ENCODE measurements at regions not wholly inside any gene's neighbourhood (a gene's known extent, or its start where the extent isn't known, plus 50 kb on each side); places are given as distances from the start of the nearest gene placed in this dataset.

DNA sequence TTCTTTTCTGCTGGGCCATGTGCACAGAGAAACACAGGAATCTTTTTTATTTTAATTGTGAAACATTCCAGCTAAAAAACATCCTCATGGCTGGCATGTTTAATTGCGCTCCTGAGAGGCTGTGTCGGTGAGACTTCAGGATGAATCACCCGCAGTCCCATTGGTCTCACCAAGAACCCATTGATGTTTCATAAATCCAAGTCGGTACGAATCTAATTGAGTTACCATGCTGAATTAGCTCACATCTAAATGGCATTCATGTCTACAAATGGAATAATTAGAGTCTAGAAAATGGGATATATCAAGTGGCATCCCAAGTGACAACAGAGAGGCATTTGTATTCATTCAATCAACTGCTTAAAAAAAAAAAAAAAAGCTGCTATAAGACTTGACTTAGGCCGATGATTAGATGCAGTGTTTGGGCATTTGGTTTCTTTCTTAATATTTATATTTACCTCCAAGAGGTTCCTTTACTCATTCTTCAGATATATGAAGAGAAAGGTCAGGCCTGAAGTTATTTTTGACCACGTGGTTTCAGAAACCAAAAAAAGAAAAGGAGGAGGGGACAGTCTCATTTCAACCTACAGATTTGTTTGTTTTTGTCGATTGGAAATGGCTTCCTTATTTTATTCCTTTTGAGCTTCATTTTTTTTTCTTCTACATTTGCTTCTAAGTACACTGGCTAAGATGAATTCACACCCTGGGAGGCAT is 79.1 kb upstream of the FOXB1 start:
- H3K4me3 ChIP-seq (ENCODE audit: low read depth, low read length), result no peak overlapping the region
- in situ Hi-C loops (cut with HindIII; ENCODE audit: low sequenced_read_pairs), result no loop called here
- DNase-seq (ENCODE audit: low read depth, low spot score), result peak; percentile 3

GRCh38 chr15:59924096-59924495 is 80.0 kb upstream of the FOXB1 start:
- in situ Hi-C loops (cut with HindIII; ENCODE audit: low sequenced_read_pairs), result no loop called here
- TF ChIP-seq, protein P1, sequence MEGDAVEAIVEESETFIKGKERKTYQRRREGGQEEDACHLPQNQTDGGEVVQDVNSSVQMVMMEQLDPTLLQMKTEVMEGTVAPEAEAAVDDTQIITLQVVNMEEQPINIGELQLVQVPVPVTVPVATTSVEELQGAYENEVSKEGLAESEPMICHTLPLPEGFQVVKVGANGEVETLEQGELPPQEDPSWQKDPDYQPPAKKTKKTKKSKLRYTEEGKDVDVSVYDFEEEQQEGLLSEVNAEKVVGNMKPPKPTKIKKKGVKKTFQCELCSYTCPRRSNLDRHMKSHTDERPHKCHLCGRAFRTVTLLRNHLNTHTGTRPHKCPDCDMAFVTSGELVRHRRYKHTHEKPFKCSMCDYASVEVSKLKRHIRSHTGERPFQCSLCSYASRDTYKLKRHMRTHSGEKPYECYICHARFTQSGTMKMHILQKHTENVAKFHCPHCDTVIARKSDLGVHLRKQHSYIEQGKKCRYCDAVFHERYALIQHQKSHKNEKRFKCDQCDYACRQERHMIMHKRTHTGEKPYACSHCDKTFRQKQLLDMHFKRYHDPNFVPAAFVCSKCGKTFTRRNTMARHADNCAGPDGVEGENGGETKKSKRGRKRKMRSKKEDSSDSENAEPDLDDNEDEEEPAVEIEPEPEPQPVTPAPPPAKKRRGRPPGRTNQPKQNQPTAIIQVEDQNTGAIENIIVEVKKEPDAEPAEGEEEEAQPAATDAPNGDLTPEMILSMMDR (IDR thresholded peaks at IDR 0.05; ENCODE audit: low read depth, low read length), result no peak
- no peak overlapping the region for H3K4me3 ChIP-seq (ENCODE audit: low read depth, low read length)
- DNase-seq (ENCODE audit: low read depth, low spot score), result no peak

More for the DNA sequence above, 79.1 kb upstream of the FOXB1 start:
- TF ChIP-seq, protein P1 (IDR thresholded peaks at IDR 0.05; ENCODE audit: low read depth, low read length), result no peak

DNA sequence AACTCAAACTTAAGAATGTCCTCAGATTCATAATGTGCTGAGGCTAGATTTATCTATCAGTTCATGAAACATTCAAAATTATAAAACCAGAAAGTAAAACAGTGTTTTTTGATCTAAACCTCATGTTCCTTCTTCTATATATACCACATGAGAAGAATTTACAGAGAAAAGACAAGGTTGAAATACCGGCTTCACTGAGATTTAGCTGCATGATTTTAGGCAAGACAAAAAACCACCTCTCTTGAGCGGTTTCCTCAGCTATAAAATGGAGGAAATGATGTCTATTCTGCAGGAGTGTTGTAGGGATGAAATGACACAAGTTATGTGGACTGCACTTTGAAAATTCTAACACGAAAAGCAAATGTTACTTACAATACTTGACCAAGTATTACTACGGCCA is 80.6 kb upstream of the FOXB1 start:
- no peak overlapping the region for H3K4me3 ChIP-seq (ENCODE audit: low read depth, low read length)
- TF ChIP-seq, protein P1 (IDR thresholded peaks at IDR 0.05; ENCODE audit: low read depth, low read length), result no peak
- DNase-seq (ENCODE audit: low read depth, low spot score), result no peak
- in situ Hi-C loops (cut with HindIII; ENCODE audit: low sequenced_read_pairs), result no loop called here

DNA sequence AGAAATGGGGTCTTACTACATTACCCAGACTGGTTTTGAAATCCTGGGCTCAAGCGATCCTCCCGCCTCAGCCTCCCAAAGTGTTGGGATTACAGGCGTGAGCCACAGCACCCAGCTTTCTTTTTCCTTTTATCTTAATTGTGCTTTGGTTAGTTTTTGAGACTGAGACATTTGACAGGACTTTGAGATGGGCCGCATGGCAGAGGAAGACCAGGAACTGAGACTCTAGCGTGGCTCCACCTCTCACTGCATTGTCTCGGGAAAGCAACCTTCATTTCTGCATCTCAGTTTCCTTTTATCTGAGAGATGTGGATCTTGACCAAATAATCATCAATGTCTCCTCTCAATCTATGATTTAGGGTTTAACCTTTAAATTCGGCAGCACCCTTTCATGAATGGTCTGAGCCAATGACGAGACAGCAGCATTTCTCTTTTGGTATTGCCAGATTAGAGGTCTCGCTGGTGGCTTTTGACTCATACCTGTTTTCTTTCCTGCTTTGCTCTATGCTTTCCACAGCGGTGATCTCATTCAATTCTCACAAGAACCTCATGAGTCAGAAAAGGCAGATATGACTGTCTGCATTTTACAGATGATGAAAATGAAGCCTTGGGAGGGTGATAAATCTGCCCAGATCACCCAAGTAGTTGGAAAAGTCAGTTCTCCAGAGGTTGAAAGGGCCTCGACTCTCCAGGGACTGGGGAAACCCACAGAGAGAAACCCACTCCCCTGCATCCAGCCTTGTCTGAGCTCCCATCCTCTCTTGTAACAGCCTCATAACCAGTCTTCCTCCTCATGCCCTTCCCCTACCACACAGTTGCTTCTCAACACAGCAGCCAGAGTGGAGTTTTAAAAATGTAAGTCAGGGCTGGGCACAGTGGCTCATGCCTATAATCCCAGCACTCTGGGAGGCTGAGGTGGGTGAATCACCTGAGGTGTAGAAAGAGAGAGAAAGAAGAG is 84.8 kb upstream of the FOXB1 start:
- in situ Hi-C loops (cut with HindIII; ENCODE audit: low sequenced_read_pairs), result no loop called here
- H3K4me3 ChIP-seq (ENCODE audit: low read depth, low read length), result no peak overlapping the region
- DNase-seq (ENCODE audit: low read depth, low spot score), result peak; percentile 79
- TF ChIP-seq, protein P1 (IDR thresholded peaks at IDR 0.05; ENCODE audit: low read depth, low read length), result no peak

- H3K4me3 ChIP-seq (ENCODE audit: low read depth, low read length), result no peak overlapping the region
- DNase-seq (ENCODE audit: low read depth, low spot score), result peak; percentile 37
- TF ChIP-seq, protein P1 (IDR thresholded peaks at IDR 0.05; ENCODE audit: low read depth, low read length), result peak; percentile 65
- in situ Hi-C loops (cut with HindIII; ENCODE audit: low sequenced_read_pairs), result no loop called here
Measured at GRCh38 chr15:59917504-59918157, 86.5 kb upstream of the FOXB1 start.

DNA sequence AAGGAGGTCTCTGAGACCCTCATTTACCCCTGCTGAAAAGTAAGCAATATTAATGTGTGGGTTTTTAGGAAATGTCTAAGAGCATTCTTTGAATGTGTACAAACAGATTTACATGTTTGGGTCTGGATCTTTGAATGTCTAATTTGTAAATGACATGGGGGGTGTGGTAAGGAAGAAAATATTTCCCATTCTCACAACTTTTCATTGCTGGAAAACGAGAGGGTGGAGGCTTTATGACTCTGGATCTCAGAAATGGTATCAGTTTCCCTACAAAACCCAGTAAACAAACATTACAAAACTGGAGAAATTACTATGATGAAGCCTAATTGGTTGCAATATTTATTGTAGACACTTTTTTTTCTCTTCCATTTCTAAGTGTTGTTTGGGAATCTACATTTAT is 98.1 kb upstream of the FOXB1 start:
- DNase-seq (ENCODE audit: low read depth, low spot score), result no peak
- in situ Hi-C loops (cut with HindIII; ENCODE audit: low sequenced_read_pairs), result no loop called here
- TF ChIP-seq, protein P1 (IDR thresholded peaks at IDR 0.05; ENCODE audit: low read depth, low read length), result no peak
- no peak overlapping the region for H3K4me3 ChIP-seq (ENCODE audit: low read depth, low read length)

Measured in astrocyte of the spinal cord (primary cell).